ENCODE measurements at regions not wholly inside any gene's neighbourhood (a gene's known extent, or its start where the extent isn't known, plus 50 kb on each side); places are given as distances from the start of the nearest gene placed in this dataset.

DNA sequence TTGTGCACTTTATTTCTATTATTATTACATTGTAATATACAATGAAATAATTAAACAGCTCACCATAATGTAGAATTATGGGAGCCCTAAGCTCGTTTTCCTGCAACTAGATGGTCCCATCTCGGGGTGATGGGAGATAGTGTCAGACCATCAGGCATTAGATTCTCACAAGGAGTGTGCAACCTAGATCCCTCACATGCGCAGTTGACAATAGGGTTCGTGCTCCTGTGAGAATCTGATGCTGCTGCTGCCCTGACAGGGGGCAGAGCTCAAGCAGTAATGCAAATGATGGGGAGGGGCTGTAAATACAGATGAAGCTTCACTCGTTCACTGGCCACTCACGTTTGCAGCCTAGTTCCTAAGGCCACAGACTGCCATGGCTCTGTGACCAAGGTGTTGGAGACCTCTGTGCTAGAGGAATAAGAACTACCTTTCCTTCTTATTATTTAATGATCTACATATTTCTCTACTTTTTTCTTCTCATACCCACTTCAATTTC lies 492.9 kb upstream of the INTU start:
- DNase-seq (ENCODE audit: low read depth, low spot score) = no peak
- no peak overlapping the region for H3K9ac ChIP-seq (ENCODE audit: insufficient read length, low read depth)
- TF ChIP-seq ZNF274 (IDR thresholded peaks at IDR 0.05; ENCODE audit: low read depth, low read length) (no peak), YY1 (IDR thresholded peaks at IDR 0.05; ENCODE audit: insufficient read depth, insufficient read length) (no peak), SUZ12 (IDR thresholded peaks at IDR 0.05; ENCODE audit: extremely low read depth, insufficient read depth, insufficient read length) (no peak)
- no peak overlapping the region for H3K4me3 ChIP-seq (ENCODE audit: insufficient read length, low read depth)
- H3K36me3 ChIP-seq (ENCODE audit: insufficient read depth, insufficient read length, low read length) = no peaks in the 10 kb centered on the region
- no peaks in the 10 kb centered on the region for H3K9me3 ChIP-seq (ENCODE audit: insufficient read depth, low read length)
- H3K27me3 ChIP-seq (ENCODE audit: insufficient read depth, insufficient read length) = no peaks in the 10 kb centered on the region
- no peaks in the 10 kb centered on the region for H3K4me1 ChIP-seq (ENCODE audit: insufficient read depth, insufficient read length)

DNA sequence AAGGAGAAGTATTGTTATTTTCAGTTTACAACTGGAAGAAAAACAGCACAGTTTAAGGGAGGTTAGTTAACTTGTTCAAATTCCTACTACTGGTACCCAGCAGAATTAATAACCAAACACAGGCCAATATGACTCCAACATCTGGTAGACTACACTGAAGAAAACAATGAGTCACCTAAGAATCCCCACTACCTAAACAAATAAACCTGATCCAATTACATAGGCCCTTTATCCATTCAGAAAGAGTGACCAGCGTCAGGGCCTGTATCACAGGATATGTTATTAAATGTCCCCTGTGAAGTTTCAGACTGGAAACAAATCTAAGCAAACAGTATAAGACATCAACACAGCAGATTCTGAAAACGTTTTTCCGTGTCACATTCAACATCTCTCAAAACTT lies 492.5 kb upstream of the INTU start:
- no peaks in the 10 kb centered on the region for H3K4me1 ChIP-seq (ENCODE audit: insufficient read depth, insufficient read length)
- no peaks in the 10 kb centered on the region for H3K9me3 ChIP-seq (ENCODE audit: insufficient read depth, low read length)
- TF ChIP-seq SUZ12 (IDR thresholded peaks at IDR 0.05; ENCODE audit: extremely low read depth, insufficient read depth, insufficient read length) (no peak), YY1 (IDR thresholded peaks at IDR 0.05; ENCODE audit: insufficient read depth, insufficient read length) (no peak), ZNF274 (IDR thresholded peaks at IDR 0.05; ENCODE audit: low read depth, low read length) (no peak)
- no peak overlapping the region for H3K4me3 ChIP-seq (ENCODE audit: insufficient read length, low read depth)
- H3K36me3 ChIP-seq (ENCODE audit: insufficient read depth, insufficient read length, low read length) = no peaks in the 10 kb centered on the region
- no peak overlapping the region for H3K9ac ChIP-seq (ENCODE audit: insufficient read length, low read depth)
- DNase-seq (ENCODE audit: low read depth, low spot score) = no peak
- no peaks in the 10 kb centered on the region for H3K27me3 ChIP-seq (ENCODE audit: insufficient read depth, insufficient read length)

GRCh38 chr4:127141856-127142255 lies 490.9 kb upstream of the INTU start:
- Histone ChIP-seq H3K27me3 (ENCODE audit: insufficient read depth, insufficient read length) (no peaks in the 10 kb centered on the region), H3K9me3 (ENCODE audit: insufficient read depth, low read length) (no peaks in the 10 kb centered on the region), H3K36me3 (ENCODE audit: insufficient read depth, insufficient read length, low read length) (no peaks in the 10 kb centered on the region), H3K4me3 (ENCODE audit: insufficient read length, low read depth) (no peak overlapping the region), H3K4me1 (ENCODE audit: insufficient read depth, insufficient read length) (no peaks in the 10 kb centered on the region), H3K9ac (ENCODE audit: insufficient read length, low read depth) (no peak overlapping the region)
- no peak for DNase-seq (ENCODE audit: low read depth, low spot score)
- TF ChIP-seq ZNF274 (IDR thresholded peaks at IDR 0.05; ENCODE audit: low read depth, low read length) (no peak), YY1 (IDR thresholded peaks at IDR 0.05; ENCODE audit: insufficient read depth, insufficient read length) (no peak), SUZ12 (IDR thresholded peaks at IDR 0.05; ENCODE audit: extremely low read depth, insufficient read depth, insufficient read length) (no peak)

DNA sequence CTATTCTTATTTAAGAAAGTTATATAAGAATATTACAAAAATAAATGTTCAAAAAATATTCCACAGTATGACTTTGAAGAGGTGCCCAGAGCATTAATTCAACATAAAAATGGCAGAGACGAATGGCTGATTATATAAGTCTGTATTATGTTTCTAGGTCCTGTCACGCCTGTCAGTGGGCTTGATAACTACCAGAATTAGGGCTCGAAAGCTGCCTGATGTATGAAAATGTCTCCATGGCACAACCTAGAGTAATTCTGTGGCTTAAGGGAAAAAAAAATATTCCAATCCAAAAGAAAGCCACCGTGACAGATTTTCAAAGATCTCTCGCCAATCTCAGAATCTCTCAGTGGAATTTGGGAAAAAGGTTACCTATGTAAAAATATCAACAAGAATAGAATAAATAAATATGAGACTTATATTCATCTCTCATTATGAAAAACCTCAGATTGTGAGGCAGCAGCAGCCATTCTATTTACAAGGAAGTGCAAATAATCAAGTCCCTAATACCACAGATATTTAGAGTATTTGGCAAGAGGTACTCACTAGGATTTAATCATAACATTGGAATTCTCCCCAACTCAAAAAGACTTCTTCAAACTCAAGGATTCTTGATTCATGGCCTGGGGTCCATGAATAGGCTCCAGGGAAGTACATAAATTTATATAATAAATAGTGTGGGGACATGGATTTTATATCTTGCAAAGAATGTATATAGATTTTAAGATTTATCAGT lies 489.1 kb upstream of the INTU start:
- no peaks in the 10 kb centered on the region for H3K27me3 ChIP-seq (ENCODE audit: insufficient read depth, insufficient read length)
- H3K36me3 ChIP-seq (ENCODE audit: insufficient read depth, insufficient read length, low read length) = no peaks in the 10 kb centered on the region
- H3K4me3 ChIP-seq (ENCODE audit: insufficient read length, low read depth) = no peak overlapping the region
- DNase-seq (ENCODE audit: low read depth, low spot score) = no peak
- no peak for TF ChIP-seq ZNF274 (IDR thresholded peaks at IDR 0.05; ENCODE audit: low read depth, low read length)
- H3K4me1 ChIP-seq (ENCODE audit: insufficient read depth, insufficient read length) = no peaks in the 10 kb centered on the region
- no peaks in the 10 kb centered on the region for H3K9me3 ChIP-seq (ENCODE audit: insufficient read depth, low read length)
- no peak overlapping the region for H3K9ac ChIP-seq (ENCODE audit: insufficient read length, low read depth)

GRCh38 chr4:127145006-127145540 lies 487.7 kb upstream of the INTU start:
- Histone ChIP-seq H3K9ac (ENCODE audit: insufficient read length, low read depth) (no peak overlapping the region), H3K27me3 (ENCODE audit: insufficient read depth, insufficient read length) (no peaks in the 10 kb centered on the region), H3K36me3 (ENCODE audit: insufficient read depth, insufficient read length, low read length) (no peaks in the 10 kb centered on the region), H3K4me1 (ENCODE audit: insufficient read depth, insufficient read length) (no peaks in the 10 kb centered on the region), H3K9me3 (ENCODE audit: insufficient read depth, low read length) (no peaks in the 10 kb centered on the region), H3K4me3 (ENCODE audit: insufficient read length, low read depth) (no peak overlapping the region)
- no peak for TF ChIP-seq YY1 (IDR thresholded peaks at IDR 0.05; ENCODE audit: insufficient read depth, insufficient read length)
- no peak for TF ChIP-seq ZNF274 (IDR thresholded peaks at IDR 0.05; ENCODE audit: low read depth, low read length)
- no peak for TF ChIP-seq SUZ12 (IDR thresholded peaks at IDR 0.05; ENCODE audit: extremely low read depth, insufficient read depth, insufficient read length)
- DNase-seq (ENCODE audit: low read depth, low spot score) = no peak

GRCh38 chr4:127148165-127148564 lies 484.6 kb upstream of the INTU start:
- Histone ChIP-seq H3K36me3 (ENCODE audit: insufficient read depth, insufficient read length, low read length) (no peaks in the 10 kb centered on the region), H3K9me3 (ENCODE audit: insufficient read depth, low read length) (no peaks in the 10 kb centered on the region), H3K4me1 (ENCODE audit: insufficient read depth, insufficient read length) (no peaks in the 10 kb centered on the region), H3K4me3 (ENCODE audit: insufficient read length, low read depth) (no peak overlapping the region), H3K27me3 (ENCODE audit: insufficient read depth, insufficient read length) (no peaks in the 10 kb centered on the region), H3K9ac (ENCODE audit: insufficient read length, low read depth) (no peak overlapping the region)
- no peak for DNase-seq (ENCODE audit: low read depth, low spot score)
- TF ChIP-seq SUZ12 (IDR thresholded peaks at IDR 0.05; ENCODE audit: extremely low read depth, insufficient read depth, insufficient read length) (no peak), YY1 (IDR thresholded peaks at IDR 0.05; ENCODE audit: insufficient read depth, insufficient read length) (no peak), ZNF274 (IDR thresholded peaks at IDR 0.05; ENCODE audit: low read depth, low read length) (no peak)

GRCh38 chr4:127149086-127149485 lies 483.7 kb upstream of the INTU start:
- Histone ChIP-seq H3K4me3 (ENCODE audit: insufficient read length, low read depth) (no peak overlapping the region), H3K9me3 (ENCODE audit: insufficient read depth, low read length) (no peaks in the 10 kb centered on the region), H3K9ac (ENCODE audit: insufficient read length, low read depth) (no peak overlapping the region), H3K4me1 (ENCODE audit: insufficient read depth, insufficient read length) (no peaks in the 10 kb centered on the region), H3K36me3 (ENCODE audit: insufficient read depth, insufficient read length, low read length) (no peaks in the 10 kb centered on the region), H3K27me3 (ENCODE audit: insufficient read depth, insufficient read length) (no peaks in the 10 kb centered on the region)
- TF ChIP-seq ZNF274 (IDR thresholded peaks at IDR 0.05; ENCODE audit: low read depth, low read length) (no peak), SUZ12 (IDR thresholded peaks at IDR 0.05; ENCODE audit: extremely low read depth, insufficient read depth, insufficient read length) (no peak), YY1 (IDR thresholded peaks at IDR 0.05; ENCODE audit: insufficient read depth, insufficient read length) (no peak)
- DNase-seq (ENCODE audit: low read depth, low spot score) = no peak
